AG10803 (cell line): ENCODE measurements at regions not wholly inside any gene's neighbourhood (a gene's known extent, or its start where the extent isn't known, plus 50 kb on each side); places are given as distances from the start of the nearest gene placed in this dataset.

Experiments
- DNase-seq: peaks from one replicate; pipeline ENCODE4 v3.0.0; 2010; ENCODE audit warnings: low read depth
- H3K4me3 ChIP-seq: 2 replicates; pipeline ENCODE4 v1.5.1; 2011; ENCODE audit warnings: mild to moderate bottlenecking, low read length, control low read depth
- CTCF ChIP-seq: conservative IDR thresholded peaks from 2 replicates; pipeline ENCODE4 v1.5.1; 2011; ENCODE audit warnings: mild to moderate bottlenecking, low read length, control low read depth, inconsistent platforms

GRCh38 chr3:86519819-86520218 lies 471.1 kb downstream of the VGLL3 start:
- no peak for DNase-seq
- TF ChIP-seq CTCF: no peak
- H3K4me3 ChIP-seq: no peak overlapping the region

GRCh38 chr3:86481636-86482035 lies 509.3 kb downstream of the VGLL3 start:
- TF ChIP-seq CTCF: no peak
- DNase-seq: no peak

GRCh38 chr3:86481031-86481430 lies 509.9 kb downstream of the VGLL3 start:
- no peak for TF ChIP-seq CTCF
- no peak for DNase-seq
- H3K4me3 ChIP-seq: no peak overlapping the region

More at GRCh38 chr3:86481636-86482035, 509.3 kb downstream of the VGLL3 start:
- H3K4me3 ChIP-seq: no peak overlapping the region

- TF ChIP-seq CTCF: no peak
- no peak for DNase-seq
Observed at GRCh38 chr3:86464180-86464579, 526.8 kb downstream of the VGLL3 start.

GRCh38 chr3:86451749-86452148 lies 539.2 kb downstream of the VGLL3 start:
- no peak for TF ChIP-seq CTCF

More at GRCh38 chr3:86464180-86464579, 526.8 kb downstream of the VGLL3 start:
- H3K4me3 ChIP-seq: no peak overlapping the region

GRCh38 chr3:86438544-86438943 lies 552.4 kb downstream of the VGLL3 start:
- no peak overlapping the region for H3K4me3 ChIP-seq
- DNase-seq: no peak
- TF ChIP-seq CTCF: no peak

More at GRCh38 chr3:86451749-86452148, 539.2 kb downstream of the VGLL3 start:
- no peak for DNase-seq
- H3K4me3 ChIP-seq: no peak overlapping the region

- H3K4me3 ChIP-seq: no peak overlapping the region
- no peak for DNase-seq
- no peak for TF ChIP-seq CTCF
Observed at GRCh38 chr3:86427343-86427742, 563.6 kb downstream of the VGLL3 start.
